ENCODE measurements at regions not wholly inside any gene's neighbourhood (a gene's known extent, or its start where the extent isn't known, plus 50 kb on each side); places are given as distances from the start of the nearest gene placed in this dataset.

GRCh38 chr5:167226386-167226785 is 1065.1 kb upstream of the WWC1 start:
- TF ChIP-seq, protein P1, sequence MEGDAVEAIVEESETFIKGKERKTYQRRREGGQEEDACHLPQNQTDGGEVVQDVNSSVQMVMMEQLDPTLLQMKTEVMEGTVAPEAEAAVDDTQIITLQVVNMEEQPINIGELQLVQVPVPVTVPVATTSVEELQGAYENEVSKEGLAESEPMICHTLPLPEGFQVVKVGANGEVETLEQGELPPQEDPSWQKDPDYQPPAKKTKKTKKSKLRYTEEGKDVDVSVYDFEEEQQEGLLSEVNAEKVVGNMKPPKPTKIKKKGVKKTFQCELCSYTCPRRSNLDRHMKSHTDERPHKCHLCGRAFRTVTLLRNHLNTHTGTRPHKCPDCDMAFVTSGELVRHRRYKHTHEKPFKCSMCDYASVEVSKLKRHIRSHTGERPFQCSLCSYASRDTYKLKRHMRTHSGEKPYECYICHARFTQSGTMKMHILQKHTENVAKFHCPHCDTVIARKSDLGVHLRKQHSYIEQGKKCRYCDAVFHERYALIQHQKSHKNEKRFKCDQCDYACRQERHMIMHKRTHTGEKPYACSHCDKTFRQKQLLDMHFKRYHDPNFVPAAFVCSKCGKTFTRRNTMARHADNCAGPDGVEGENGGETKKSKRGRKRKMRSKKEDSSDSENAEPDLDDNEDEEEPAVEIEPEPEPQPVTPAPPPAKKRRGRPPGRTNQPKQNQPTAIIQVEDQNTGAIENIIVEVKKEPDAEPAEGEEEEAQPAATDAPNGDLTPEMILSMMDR (IDR thresholded peaks at IDR 0.05), result no peak
- no peak for TF ChIP-seq POLR2A (IDR thresholded peaks at IDR 0.05)
